HG03097 (cell line): ENCODE measurements at regions not wholly inside any gene's neighbourhood (a gene's known extent, or its start where the extent isn't known, plus 50 kb on each side); places are given as distances from the start of the nearest gene placed in this dataset.
"Not testable (repeated sequence)": the region's sequence is repeated elsewhere in the genome, so short reads cannot be mapped to it uniquely, and the experiment has no call there.

ENCODE experiments used
- ATAC-seq: cut with Tn5 transposase; IDR thresholded peaks from one replicate; pipeline ENCODE4 v1.9.1; 2021; ENCODE audit not compliant: unreplicated experiment, low FRiP score

DNA sequence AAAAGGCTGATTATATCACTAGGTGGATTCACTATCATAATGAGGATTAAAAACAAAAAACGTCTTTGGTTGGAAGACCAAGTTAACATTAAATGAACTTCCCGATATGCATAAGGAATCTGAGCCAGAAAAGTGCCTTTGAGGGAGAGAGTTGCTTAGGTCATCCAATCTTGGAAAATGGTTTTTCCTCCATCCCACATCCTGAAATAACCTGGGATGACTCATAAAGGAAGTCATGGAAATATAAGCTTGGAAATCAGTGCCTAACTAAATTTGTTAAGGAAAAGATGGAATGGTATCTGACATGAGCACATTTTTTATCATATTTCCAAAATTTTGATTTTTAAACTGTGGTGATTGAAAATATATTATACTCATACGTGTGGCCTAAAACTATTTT, 66.0 kb downstream of the KBTBD8 start:
- ATAC-seq: no peak

DNA sequence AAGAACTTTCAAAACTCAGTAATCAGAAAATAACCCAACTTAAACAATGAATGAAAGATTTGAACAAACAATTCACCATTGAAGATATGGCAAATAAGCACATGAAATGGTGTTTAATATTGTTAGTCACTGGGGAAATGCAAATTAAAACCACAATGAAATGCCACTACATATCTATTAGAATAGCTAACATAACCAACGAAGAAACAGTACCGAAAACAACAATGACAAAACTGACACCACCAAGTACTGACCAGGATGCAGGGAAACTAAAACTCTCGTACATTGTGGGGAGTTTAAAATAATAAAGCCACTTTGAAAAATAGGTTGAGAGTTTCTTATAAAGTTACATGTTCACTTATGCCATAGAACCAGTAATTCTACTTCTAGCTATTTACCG, 69.1 kb downstream of the KBTBD8 start:
- ATAC-seq: peak; percentile 52

DNA sequence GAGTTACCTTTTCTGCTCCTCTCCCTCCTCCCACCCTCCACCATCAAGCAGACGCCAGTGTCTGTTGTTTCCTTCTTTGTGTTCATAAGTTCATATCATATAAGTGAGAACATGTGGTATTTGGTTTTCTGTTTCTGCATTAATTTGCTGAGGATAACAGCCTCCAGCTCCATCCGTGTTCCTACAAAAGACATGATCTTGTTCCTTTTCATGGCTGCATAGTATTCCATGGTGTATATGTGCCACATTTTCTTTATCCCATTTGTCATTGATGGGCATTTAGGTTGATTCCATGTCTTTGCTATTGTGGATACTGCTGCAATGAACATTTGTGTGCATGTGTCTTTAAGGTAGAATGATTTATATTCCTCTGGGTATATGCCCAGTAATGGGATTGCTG, 74.5 kb downstream of the KBTBD8 start:
- ATAC-seq: not testable (repeated sequence)

DNA sequence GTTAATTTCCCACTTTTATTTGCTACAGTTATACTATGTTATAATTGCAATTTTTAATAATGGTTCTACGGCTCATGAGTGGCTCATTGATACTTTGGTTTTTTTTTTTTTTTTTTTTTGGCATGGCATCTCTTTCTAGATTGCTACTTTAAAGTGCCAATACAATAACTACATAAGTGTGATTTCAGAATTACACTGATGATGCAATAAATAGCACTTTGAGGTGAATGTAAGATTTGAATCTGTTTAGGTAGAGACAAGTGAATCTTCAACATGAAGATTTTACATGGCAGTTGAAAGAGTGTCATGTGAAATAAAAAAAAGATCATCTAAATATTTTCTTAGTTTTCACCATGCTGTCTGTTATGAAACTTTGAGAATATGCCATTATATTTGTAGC, 75.7 kb downstream of the KBTBD8 start:
- ATAC-seq: no peak

DNA sequence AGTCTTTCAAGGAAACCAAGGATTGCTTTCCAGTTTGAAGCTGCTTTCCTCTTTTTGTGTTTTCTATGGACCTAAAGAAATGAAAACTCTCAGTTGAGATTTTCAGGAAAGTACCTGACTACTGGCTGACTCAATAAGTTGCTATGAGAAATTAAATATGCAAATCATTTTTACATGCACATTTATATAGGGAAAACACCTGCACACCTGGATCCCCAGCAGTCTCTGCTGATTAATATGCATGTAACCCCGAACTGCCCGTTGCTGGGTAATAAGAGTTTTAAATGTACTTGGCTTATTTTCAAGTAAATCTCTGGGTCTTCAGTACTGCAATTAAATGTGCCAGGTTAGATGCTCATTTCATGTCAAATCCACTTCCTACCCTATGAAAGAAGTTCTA, 77.2 kb downstream of the KBTBD8 start:
- no peak for ATAC-seq

DNA sequence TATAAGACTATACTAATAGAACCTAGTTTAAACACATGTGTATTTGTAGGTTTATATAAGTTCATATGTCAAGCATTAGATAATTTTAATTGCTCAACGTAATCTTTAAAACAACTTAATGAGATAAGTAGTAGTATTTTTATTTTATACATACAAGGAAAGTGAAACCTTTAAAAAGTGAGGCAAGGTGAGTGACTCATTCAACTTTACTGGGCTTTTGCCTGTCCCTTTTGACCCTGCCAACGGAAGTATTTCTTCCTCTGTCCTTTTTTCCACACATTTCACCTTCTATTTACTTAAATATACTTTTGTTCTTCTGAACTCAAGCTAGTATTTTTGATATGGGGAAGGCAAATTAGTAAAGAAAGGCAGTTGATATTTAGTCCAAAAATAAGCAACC, 78.5 kb downstream of the KBTBD8 start:
- no peak for ATAC-seq

DNA sequence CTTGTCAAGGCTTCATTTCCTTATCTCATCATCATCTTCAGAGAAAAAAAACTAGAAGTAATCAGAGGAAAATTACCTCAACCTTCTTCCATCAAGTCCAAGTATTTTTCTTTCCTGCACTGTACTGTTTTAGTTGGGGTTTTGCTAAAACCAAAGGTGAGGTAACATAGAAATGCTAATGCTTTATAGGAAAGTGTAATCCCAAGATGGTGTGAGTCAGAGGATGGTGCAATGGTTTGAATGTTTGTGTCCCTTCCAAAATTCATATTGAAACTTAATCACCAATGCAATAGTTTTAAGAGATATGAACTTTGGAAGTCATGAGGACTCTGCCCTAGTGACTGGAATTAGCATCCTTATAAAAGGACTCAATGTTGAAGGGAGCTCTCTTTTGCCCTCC, 79.5 kb downstream of the KBTBD8 start:
- ATAC-seq: no peak

DNA sequence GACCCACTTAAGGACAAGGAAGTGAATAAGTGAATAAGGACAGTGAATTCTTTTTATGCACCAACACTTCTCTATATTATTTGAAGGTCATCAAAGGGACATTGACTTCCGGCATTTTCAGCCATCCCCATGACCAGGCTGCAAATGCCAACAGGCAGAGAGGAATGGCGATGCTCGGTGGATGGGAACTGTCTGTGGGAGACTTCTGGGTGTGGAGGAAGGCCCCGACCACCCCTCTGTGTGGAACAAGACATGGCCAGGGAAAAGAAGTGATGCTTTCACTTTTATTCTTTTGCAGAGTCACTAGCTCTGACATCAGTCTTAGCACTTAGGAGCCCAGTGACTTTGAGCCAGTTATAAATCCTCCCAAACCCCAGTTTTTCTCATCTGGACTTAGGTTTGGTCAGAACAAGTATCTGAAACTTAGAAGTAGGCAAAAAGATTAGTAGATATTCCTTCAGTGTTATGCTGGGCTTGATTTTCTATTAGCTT, 84.5 kb downstream of the KBTBD8 start:
- no peak for ATAC-seq

DNA sequence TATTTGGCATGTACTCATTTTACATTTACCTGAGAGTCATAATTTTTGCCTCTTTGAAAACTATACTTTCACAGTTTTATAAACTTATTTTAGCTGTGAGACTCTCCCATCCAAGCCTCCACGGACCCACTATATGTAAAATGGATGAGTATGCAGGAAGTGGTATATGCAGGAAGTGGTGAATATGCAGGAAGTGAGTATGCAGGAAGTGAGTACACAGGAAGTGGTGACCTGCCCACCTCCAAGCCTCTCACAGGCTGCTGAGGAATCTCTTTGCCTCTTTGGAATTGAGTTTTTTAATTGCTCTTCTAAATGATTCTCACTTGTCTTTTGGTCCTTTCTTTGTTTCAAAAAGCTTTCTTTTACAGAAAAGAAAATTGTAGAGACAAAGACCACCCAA, 85.2 kb downstream of the KBTBD8 start:
- ATAC-seq: peak; percentile 93

DNA sequence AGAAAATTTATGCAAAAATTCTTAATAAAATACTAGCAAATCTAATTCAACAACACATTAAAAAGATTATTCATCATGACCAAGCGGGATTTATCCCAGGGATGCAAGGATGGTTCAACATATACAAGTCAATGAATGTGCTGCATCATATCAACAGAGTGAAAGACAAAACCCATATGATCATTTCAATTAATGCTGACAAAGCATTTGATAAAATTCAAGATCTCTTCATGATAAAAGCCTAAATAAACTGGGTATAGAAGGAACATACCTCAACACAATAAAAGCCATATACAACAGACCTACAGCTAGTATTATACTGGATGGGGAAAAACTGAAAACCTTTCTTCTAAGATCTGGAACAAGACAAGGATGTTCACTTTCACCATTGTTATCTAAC, 89.7 kb downstream of the KBTBD8 start:
- no peak for ATAC-seq

DNA sequence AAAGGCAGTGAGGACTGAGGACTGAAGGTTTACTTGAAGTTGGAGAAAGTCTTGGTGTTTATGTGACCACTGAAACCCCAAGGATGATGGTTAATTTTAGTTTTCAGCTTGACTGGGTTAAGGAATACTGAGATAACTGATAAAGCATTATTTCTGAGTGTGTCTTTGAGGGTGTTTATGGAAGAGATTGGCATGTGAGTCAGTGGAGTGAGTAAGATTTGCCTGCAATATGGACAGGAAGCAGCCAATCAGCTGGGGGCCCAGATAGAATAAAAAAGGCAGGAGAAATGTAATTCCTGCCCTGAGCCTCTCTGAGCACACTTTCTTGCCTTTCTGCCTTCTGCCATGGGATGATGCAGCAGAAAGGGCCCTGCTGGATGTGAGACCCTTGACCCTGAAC, 92.4 kb downstream of the KBTBD8 start:
- ATAC-seq: no peak

DNA sequence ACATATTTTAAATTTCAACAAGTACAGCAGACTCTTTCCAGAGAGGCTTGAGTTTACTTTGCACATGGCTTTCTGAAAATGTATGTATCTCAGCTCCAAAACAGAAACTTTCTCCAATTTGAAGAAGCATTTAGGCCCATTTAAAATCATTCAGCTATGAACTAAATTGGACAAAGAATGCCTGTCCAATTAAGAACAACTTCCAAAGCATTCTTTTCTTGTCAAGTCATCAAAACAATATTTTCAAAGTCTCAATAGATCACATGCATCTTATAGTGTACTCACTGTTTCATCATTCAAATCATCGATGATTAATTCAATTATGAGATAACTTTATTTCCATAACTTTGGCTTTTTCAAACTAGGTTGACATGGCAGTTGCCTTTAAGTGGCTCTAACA, 95.2 kb downstream of the KBTBD8 start:
- ATAC-seq: no peak

DNA sequence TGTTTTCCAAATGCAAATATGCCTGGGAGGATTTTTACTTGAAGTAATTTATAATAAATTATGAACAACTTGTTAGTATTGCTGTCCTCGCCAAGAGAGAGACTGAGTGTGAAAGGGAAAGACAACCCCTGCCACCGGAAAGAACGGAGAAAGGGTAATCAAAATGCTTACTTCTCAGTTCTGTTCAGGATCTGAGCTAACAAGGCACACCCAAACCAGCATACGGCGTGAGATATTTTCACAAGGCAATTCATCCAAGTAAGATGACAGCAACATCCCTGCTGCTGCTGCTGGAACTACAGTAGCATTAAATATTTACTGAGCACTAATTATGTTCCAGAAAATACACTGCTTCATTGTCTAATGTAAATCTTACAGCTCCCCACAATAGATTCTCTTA, 96.1 kb downstream of the KBTBD8 start:
- ATAC-seq: no peak

DNA sequence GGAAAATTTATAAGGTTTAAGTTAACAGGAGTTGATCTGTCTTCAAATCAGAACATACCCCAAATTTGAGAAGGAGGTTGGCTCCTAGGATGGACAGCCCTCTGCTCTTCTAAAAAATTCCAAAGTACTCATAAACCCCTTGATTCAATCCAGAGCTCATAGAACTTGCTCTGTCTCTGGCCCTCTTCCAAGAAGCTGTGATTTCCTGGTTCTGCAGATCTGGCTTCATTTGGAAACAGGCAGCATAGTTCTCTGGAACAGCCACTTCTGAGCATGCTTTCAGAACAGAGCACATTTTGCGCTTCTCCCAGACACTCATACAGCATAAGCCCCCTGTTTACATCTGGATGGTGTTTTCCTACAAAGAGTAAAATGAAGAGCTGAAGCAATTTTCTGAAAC, 96.7 kb downstream of the KBTBD8 start:
- no peak for ATAC-seq

DNA sequence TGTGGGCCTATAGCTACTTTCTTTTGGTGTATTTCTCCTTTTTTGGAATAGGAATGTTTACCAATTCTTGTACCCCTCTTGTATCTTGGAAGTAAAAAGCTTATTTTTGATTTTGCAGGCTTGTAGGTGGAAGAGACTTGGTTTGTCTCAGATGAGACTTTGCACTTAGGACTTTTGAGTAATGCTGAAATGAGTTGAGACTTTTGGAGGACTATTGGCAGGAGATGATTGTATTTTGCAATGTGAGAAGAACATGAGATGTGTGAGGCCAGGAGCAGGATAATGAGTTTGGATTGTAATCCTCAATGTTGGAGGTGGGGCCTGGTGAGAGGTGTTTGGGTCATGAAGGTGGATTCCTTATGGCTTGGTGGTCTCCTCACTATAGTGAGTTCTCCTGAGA, 106.3 kb downstream of the KBTBD8 start:
- no peak for ATAC-seq

DNA sequence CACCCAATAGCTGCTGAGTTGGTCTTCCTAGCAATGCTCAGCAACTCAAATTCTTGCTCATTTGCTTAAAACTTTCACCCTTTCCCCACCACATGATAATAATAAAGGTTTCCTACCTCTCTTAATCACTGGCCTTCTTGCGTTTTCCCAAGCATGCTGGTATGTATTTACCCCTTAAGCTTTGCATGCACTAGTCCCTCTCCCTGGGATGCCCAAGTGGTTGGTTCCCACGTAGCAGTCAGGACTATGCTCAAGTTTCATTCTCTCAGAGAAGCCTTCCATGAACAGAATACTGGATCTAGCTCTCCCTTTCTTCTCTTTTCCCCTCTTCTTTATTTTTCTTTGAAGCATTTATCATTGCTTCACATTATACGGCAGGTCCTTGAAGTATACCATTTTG, 108.8 kb downstream of the KBTBD8 start:
- no peak for ATAC-seq

DNA sequence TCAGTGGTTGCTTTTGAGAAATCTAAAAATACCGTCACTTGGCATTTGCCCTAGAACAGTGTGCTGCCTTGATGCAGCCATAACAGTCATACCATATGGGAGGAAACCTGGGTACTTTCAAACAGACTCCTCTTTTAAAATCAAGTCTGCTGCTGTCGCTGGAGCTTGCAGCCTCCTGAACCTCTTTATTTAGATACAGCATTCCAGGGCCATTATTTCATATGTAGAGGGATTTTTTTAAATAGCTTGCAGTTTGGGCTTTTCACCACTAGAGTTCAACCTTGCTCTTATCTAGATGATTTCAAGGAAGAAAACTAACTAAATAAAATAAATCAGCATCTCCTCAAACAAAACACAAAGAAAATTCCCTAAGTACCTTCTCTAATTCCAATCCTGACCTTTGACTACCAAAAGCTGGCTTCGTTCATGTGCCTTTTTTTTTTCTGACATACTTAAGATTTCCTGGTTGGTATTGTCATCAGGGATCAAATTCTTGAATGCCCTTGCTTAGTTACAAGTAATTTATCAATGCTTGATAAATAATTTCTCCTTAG, 111.6 kb downstream of the KBTBD8 start:
- no peak for ATAC-seq

DNA sequence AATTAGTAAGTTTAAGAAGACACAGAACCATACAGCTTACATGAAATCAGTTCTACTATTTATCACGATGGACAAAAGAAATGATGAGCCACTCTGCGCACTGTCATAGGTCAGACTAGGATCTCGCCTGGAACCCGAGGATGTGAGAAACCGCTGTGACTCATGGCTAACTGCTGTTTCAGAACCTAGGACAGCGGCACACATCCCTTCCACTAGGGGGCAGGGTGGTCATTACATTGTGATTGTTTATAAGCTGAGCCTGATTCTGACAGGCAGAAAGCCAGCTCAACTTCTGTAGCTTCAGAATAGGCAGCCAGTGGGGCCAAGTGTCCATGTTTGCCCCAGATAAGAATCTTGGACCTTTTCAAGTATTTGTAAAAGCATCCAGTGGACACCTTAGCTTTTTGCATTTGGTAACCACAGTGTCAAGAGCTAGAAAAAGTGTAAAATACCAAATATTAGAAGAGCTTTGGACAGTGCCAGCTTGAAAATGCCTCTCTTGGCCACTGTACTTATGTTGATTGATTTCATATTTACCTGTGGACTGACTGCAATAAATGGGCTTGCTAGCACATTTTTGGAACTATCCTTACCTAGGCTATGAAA, 115.8 kb downstream of the KBTBD8 start:
- peak; percentile 97 for ATAC-seq

DNA sequence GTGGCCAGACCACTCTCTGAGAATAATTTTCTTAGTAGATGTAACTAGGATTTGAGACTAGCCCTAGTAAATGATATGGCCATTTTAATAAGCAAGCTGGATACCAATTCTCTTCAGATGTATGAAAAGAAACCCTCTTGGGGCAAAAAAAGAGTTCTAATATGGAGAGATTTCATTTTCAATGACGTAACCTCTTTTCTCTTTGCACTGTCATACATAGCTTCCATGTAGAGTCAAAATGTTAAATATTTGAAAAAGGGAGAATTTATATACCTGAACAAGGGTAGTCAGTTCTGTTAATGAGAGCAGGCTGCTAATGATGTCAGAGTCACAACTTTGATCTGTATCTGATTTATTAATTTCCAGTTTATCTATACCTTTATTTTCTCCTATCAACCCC, 120.0 kb downstream of the KBTBD8 start:
- ATAC-seq: no peak

DNA sequence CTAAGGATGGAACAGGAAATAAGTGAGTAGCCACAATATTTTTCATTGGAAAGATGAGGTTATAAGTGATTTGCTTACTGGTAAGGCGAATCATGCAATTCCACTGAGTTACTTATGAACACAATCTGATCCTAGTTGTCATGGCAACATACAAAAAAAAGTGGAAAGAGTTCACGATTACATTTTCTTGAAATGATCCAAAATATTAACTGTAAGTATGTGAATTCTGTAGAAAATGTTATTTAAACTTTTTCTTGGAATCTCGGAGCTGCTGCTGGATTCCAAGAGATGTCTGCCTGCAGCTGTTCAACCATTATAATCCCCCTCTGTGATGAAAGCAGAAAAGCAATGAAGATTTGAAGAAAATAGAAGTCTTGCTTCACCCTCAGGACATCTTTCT, 120.5 kb downstream of the KBTBD8 start:
- ATAC-seq: no peak

DNA sequence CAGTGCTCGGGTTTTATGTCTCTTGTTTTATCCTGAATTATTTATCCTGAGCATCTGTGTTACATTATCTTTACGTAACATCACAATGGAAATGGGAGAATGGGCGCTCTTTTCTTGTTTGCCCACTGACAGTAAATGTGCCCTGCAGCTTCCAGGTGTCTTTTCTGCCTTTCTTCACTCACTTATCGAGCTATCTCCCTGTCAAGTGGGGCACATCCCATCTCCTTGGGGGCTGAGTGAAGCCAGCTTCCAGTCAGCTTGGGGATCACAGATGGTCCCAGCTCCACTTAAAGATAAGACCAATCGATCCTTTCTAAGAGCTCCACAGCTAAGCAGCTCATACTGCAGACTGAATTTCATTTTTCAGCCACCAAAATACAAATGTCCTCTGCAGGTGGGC, 125.8 kb downstream of the KBTBD8 start:
- ATAC-seq: no peak

DNA sequence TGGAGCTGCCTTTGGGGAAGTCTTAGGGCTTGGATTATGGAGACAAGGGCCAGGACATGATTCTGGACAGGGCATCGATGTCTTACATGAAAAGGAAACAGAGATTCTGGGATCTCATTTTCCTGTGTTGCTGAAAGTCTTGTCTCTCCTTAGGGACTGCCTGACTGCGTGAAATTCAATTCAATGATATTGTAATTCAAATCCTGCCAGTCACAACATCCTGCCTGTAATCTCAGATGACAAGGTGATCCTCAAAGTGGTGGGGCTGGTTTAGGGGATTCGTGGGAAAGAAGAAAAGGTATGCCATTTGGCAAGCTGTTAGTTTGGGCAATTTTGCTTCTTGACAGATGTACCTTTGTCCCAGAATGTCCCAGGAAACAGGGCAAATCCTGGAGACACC, 129.1 kb downstream of the KBTBD8 start:
- no peak for ATAC-seq

DNA sequence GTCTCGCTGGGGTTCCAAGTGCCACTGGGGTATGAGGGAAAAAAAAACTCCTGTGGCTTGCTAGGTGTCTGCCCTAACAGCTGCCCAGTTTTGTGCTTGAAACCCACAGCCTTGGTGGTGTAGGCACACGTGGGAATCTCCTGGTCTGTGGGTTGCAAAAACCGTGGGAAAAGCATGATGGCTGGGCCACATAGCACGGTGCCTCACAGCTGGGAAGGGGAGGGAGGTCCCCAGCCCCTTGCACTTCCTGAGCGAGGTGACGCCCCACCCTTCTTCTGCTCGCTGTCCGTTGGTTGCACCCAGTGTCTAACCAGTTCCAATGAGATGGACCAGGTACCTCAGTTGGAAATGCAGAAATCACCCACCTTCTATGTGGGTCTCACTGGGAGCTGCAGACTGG, 144.3 kb downstream of the KBTBD8 start:
- no peak for ATAC-seq
